Effector memory CD8-positive, alpha-beta T cell (primary cell): ENCODE measurements at regions not wholly inside any gene's neighbourhood (a gene's known extent, or its start where the extent isn't known, plus 50 kb on each side); places are given as distances from the start of the nearest gene placed in this dataset.

Experiments
- ATAC-seq: fragments of 150-1000 bp; cut with Tn5 transposase; replicated peaks from 2 replicates; pipeline ENCODE4 v1.10.0; 2021; ENCODE audit warnings: mild to moderate bottlenecking, moderate library complexity
- DNase-seq, 3 experiments: peaks; one replicate each; pipeline ENCODE4 v3.0.0; 2021
- H3K27ac Mint-ChIP-seq, 2 donors: one replicate each; pipeline ENCODE4 v1.8.0; 2022; ENCODE audit warnings: mild to moderate bottlenecking in 2 of 2, mixed read lengths in 2 of 2, moderate library complexity in 2 of 2
- H3K27me3 Mint-ChIP-seq, 2 donors: one replicate each; pipeline ENCODE4 v1.8.0; 2022; ENCODE audit warnings: mixed read lengths in 2 of 2
- H3K36me3 Mint-ChIP-seq: one replicate; pipeline ENCODE4 v1.8.0; 2022; ENCODE audit warnings: mild to moderate bottlenecking, moderate library complexity, mixed read lengths; ENCODE audit not compliant: insufficient read depth
- H3K4me1 Mint-ChIP-seq, 2 donors: one replicate each; pipeline ENCODE4 v1.8.0; 2022; ENCODE audit warnings: low read depth in 2 of 2, mixed read lengths in 2 of 2
- H3K4me3 Mint-ChIP-seq, 2 donors: one replicate each; pipeline ENCODE4 v1.8.0; 2022; ENCODE audit warnings: mild to moderate bottlenecking in 2 of 2, mixed read lengths in 2 of 2, moderate library complexity in 2 of 2
- H3K9me3 Mint-ChIP-seq, 2 donors: one replicate each; pipeline ENCODE4 v1.8.0; 2022; ENCODE audit warnings: mixed read lengths in 2 of 2

DNA sequence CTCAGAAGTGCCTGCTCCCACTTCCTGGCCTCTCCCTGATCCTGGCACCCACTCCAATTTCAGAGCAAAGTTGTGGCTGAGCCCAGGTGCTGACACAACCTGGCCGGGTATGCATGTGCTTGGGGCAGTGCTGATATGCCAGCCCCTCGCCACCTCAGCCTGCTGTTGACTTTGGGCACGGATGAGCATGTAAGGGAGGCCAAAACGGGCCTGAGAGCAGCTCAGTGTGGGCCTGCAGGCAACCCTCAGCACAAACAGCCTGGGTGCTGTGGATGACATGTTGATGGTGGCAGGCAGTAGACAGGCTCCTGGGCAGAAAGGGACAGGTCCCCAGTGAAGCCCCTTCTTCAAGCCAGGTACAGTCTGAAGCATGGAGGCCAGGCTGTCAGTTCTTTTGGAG, 553.6 kb upstream of the FSIP2 start:
- Mint-ChIP-seq H3K27ac (no peak overlapping the region), H3K9me3 (peaks cover 16 to 20% of the 10 kb centered on the region in 2 donors), H3K36me3 (no peaks in the 10 kb centered on the region), H3K4me1 (no peaks in the 10 kb centered on the region), H3K4me3 (no peak overlapping the region), H3K27me3 (no peaks in the 10 kb centered on the region)
- DNase-seq (no peak), ATAC-seq (no peak)

DNA sequence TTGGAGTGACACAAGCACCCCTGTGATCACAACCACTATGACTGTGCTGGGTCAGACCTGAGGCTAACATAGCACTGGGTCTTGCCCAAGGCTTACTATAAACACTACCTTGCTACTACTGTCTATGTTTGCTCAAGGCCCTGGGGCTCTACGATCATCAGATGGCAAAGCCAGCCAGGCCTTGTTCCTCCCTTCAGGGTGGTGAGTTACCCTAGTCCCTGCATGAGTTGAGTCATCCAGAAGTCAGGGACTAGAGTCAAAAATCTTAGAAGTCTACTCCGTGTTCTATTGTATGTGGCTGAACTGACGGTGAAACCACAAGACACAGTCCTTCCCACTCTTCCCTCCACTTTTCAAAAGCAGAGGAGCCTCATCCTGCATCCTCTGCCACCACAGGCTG, 551.2 kb upstream of the FSIP2 start:
- no peak for DNase-seq
- no peak for ATAC-seq
- H3K4me1 Mint-ChIP-seq, result no peaks in the 10 kb centered on the region
- peaks cover 9 to 19% of the 10 kb centered on the region in 2 donors for H3K9me3 Mint-ChIP-seq
- H3K27me3 Mint-ChIP-seq, result no peaks in the 10 kb centered on the region
- no peak overlapping the region for H3K4me3 Mint-ChIP-seq
- H3K27ac Mint-ChIP-seq, result no peak overlapping the region
- H3K36me3 Mint-ChIP-seq, result no peaks in the 10 kb centered on the region

DNA sequence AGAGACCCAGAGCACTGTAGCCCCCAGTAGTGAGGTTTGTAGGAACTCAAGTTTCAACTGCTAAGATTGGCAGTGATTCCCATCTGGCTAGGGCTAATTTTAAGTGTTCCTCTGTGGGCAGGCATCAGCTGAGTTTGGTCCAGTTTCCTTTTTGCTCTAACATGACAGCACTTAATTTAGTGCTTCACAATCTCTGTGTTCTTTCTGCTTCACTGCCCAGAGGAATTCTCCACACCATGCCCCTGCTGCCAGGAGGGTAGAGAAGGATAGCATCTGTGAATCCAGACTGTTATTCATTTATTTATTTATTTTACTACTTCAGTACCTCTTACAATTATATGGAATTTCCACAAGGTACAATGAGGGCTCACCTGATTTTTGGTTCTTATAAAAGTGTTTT, 549.9 kb upstream of the FSIP2 start:
- H3K27ac Mint-ChIP-seq, result no peak overlapping the region
- H3K9me3 Mint-ChIP-seq, result peaks cover 16 to 21% of the 10 kb centered on the region in 2 donors
- no peaks in the 10 kb centered on the region for H3K27me3 Mint-ChIP-seq
- no peak for DNase-seq
- ATAC-seq, result no peak
- no peaks in the 10 kb centered on the region for H3K4me1 Mint-ChIP-seq
- H3K4me3 Mint-ChIP-seq, result no peak overlapping the region
- no peaks in the 10 kb centered on the region for H3K36me3 Mint-ChIP-seq

DNA sequence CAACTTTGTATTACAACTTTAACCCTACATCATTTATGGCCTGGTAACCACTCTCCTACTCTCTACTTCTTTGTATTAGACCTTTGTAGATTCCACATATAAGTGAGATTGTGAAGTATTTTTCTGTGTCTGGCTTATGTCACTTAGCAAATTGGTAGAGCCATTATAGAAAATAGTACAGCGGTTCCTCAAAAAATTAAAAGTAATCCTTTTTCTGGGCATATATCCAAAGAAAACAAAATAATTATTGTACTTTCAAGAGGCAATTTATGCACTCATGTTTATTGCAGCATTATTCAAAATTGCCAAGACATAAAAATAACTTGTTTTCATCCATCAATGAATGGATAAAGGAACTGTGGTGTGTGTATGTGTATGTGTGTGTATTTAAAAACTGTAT, 537.5 kb upstream of the FSIP2 start:
- no peak for ATAC-seq

DNA sequence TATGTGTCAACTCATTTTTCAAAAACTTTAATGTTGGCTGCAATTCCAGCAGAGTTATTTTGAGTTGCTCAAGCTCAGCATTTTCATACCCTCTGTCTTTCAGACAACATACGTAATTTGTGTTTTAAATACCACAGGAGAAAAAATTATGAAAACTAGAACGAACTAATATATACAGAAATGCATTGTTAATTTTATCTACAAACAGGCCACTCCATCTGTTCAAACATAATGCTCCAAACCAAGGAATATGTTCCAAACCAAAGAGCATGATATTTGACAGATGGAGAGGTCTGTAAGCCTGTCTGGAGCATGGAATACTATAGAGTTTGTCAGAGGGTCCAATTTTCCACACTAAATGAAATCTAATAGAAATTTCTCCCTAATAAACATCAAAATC, 536.2 kb upstream of the FSIP2 start:
- no peak for ATAC-seq
- no peak for DNase-seq
- Mint-ChIP-seq H3K4me3 (no peak overlapping the region), H3K4me1 (no peaks in the 10 kb centered on the region), H3K36me3 (no peaks in the 10 kb centered on the region), H3K9me3 (peaks cover 5 to 15% of the 10 kb centered on the region in 2 donors), H3K27me3 (no peaks in the 10 kb centered on the region), H3K27ac (no peak overlapping the region)

More for the DNA sequence above, 537.5 kb upstream of the FSIP2 start:
- Mint-ChIP-seq H3K4me1 (no peaks in the 10 kb centered on the region), H3K27me3 (no peaks in the 10 kb centered on the region), H3K4me3 (no peak overlapping the region), H3K9me3 (peaks cover 6 to 14% of the 10 kb centered on the region in 2 donors), H3K36me3 (no peaks in the 10 kb centered on the region), H3K27ac (no peak overlapping the region)
- DNase-seq, result no peak

DNA sequence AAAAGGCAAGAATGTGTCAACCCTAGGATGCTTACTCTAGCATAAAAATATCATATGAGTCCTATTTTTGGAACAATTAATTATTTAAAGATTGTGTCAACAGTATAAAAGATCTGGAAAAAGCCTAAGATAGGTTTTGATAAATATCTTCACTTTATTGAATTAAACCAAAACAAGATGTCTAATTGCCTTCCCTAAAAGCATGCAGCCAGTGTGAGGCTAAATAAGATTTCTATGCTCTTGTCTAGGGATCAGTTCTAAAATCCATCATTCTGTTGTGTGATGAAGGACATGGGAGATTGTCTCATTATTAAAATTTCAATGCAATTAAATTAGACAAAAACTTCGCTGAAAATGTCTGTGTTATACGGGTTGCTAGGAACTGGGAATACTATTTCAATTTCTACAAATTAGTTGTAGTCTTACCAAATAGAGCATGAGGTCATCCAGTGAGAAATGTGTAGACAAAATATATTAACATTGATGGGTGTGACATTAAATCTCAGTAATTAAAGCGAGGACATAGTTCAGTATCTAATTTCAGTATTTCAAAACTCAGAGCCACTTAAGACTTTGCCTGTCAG, 535.6 kb upstream of the FSIP2 start:
- H3K4me1 Mint-ChIP-seq, result no peaks in the 10 kb centered on the region
- H3K36me3 Mint-ChIP-seq, result no peaks in the 10 kb centered on the region
- DNase-seq (no peak), ATAC-seq (no peak)
- H3K9me3 Mint-ChIP-seq, result peaks cover 5 to 15% of the 10 kb centered on the region in 2 donors
- H3K27me3 Mint-ChIP-seq, result no peaks in the 10 kb centered on the region
- H3K4me3 Mint-ChIP-seq, result no peak overlapping the region
- no peak overlapping the region for H3K27ac Mint-ChIP-seq

DNA sequence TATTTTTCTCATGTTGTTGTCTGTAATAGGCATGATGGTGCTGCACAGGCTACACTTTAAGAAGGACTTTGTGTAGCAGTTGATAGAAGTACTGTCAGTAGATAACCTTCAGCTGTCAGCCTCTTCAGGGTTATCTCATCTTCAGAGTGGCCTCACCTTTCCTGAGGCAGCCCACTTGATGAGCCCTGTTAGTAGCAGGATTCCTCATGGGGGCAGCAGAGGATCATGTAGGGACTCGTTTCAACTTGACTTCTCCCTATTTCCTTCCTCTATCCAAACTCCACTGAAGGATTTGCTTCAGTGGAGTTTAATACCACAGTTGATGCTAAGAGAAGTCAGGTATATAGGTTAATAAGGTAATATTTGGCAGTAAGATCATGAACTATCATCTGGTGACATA, 530.3 kb upstream of the FSIP2 start:
- H3K36me3 Mint-ChIP-seq, result no peaks in the 10 kb centered on the region
- ATAC-seq, result no peak
- no peaks in the 10 kb centered on the region for H3K4me1 Mint-ChIP-seq
- no peak overlapping the region for H3K27ac Mint-ChIP-seq
- peaks cover 15 to 35% of the 10 kb centered on the region in 2 donors for H3K9me3 Mint-ChIP-seq
- no peak overlapping the region for H3K4me3 Mint-ChIP-seq
- DNase-seq, result no peak
- no peaks in the 10 kb centered on the region for H3K27me3 Mint-ChIP-seq

DNA sequence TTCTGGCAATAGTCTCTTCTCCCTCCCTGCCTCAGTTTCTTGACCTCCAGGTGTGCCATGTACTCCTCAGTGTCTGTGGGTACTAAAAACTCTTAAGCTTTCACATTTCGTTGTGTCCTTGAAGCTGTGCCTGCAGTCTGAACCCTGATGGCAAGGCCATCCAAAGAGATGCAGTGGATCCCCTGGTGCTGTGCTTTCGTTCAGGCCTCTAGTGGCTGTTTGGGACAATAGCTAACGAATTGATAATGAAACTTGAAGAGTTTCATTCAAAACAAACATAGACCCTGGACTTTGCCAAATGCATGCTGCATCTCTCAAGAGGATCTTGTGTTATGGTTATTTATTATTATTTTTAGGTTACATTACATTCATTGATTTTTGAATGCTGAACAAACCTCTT, 523.1 kb upstream of the FSIP2 start:
- Mint-ChIP-seq H3K9me3 (peaks cover 3 to 6% of the 10 kb centered on the region in 2 donors), H3K27ac (no peak overlapping the region), H3K36me3 (peaks cover 3% of the 10 kb centered on the region), H3K4me3 (no peak overlapping the region), H3K27me3 (no peaks in the 10 kb centered on the region), H3K4me1 (no peaks in the 10 kb centered on the region)
- ATAC-seq, result no peak
- no peak for DNase-seq

DNA sequence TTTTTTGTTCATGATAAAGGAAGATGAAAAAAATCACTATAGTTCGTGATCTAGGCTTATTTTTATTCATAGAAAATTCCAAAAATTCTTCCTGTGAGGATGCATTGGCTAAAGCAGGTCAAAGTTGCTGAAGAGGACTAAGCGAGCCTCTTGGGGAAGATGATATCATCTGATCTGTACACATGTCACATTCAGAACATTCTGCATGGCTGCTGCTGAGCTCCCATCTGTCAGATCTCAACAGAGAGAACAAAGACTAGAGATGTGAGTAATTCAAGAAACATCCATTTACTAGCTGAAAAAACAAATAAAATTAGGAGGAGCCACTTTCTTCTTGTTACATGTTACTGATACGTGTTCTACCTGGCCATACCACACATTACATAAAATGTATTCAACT, 518.6 kb upstream of the FSIP2 start:
- Mint-ChIP-seq H3K4me3 (no peak overlapping the region), H3K36me3 (peaks cover 3% of the 10 kb centered on the region), H3K27me3 (no peaks in the 10 kb centered on the region), H3K9me3 (no peaks in the 10 kb centered on the region), H3K27ac (no peak overlapping the region), H3K4me1 (no peaks in the 10 kb centered on the region)
- ATAC-seq (no peak), DNase-seq (no peak)

DNA sequence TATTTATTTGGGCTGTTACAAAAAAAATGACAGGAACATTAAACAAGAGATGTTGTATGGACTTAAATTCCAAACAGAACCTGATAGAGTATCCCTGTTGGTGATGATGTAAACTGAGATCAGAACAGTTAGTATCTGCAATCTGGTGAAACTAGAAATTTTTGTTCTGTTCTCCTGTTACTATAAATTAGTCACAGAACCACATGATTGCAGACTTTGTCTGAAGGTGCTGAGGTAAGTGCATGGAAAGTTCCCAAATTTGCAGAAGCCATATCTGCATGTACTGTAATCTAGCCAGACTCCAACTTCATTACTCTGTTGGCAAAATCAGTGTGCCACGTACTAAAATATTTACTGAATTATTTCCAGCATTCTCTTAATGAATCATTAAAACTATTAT, 516.3 kb upstream of the FSIP2 start:
- Mint-ChIP-seq H3K4me3 (no peak overlapping the region), H3K27me3 (no peaks in the 10 kb centered on the region), H3K9me3 (peaks cover 0 to 4% of the 10 kb centered on the region in 2 donors), H3K27ac (no peak overlapping the region), H3K4me1 (no peaks in the 10 kb centered on the region), H3K36me3 (no peaks in the 10 kb centered on the region)
- no peak for DNase-seq
- ATAC-seq, result no peak

DNA sequence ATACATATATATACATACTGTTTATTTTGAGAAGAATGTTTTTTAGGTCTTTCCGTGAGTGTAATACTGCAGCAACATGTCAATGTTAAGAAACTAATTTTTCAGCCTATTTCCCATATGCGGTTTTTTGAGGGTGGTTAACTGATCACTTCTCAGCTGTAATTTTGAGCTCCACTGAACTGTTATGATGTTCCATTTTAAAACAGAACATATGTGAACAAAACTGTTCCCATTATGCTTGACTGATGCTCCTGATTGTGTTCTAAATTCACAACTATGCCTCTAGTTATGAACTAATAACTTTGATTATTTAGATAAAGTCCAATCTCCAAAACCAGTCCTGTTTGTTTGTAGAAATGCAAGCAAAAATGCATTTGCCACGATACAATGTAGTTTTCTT, 511.2 kb upstream of the FSIP2 start:
- DNase-seq, result no peak
- peaks cover 0 to 5% of the 10 kb centered on the region in 2 donors for H3K9me3 Mint-ChIP-seq
- no peaks in the 10 kb centered on the region for H3K27me3 Mint-ChIP-seq
- H3K4me3 Mint-ChIP-seq, result no peak overlapping the region
- no peak overlapping the region for H3K27ac Mint-ChIP-seq
- no peaks in the 10 kb centered on the region for H3K36me3 Mint-ChIP-seq
- H3K4me1 Mint-ChIP-seq, result no peaks in the 10 kb centered on the region
- ATAC-seq, result no peak

DNA sequence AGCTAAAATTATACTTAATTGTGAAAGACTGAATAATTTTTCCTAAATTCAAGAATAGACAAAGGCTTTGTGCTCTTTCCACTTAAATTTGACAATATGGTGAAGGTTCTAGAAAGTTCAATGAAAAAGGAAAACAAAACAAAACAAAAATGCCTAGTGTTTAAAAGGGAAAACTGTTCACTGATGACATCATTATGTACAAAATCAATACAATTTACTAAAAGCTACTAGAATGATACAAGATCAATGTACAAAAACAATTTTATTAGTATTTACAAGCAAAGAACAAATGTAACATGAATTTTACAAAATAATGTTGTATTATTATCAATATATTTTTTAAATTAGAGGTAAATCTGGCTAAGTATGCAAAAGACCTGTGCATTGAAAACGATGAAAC, 499.1 kb upstream of the FSIP2 start:
- Mint-ChIP-seq H3K27me3 (no peaks in the 10 kb centered on the region), H3K4me1 (no peaks in the 10 kb centered on the region), H3K9me3 (peaks cover 10 to 25% of the 10 kb centered on the region in 2 donors), H3K36me3 (no peaks in the 10 kb centered on the region), H3K4me3 (no peak overlapping the region), H3K27ac (no peak overlapping the region)
- DNase-seq (no peak), ATAC-seq (no peak)

DNA sequence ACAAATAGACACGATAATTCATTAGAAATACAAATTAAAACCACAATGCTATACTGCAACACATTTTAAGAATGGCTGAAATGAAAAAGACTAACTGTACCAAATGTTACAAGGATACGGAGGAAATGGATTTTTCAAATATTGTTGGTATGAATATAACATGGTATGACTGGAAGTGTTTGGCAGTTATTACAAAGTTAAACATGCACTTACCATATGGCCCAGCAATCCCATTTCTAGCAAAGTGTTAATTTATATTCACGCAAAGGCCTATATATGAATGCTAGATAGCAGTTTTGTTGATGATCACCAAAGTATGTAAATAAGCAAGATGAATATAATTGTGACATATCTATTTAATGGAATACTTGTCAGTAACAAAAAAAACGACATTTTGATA, 497.8 kb upstream of the FSIP2 start:
- no peak overlapping the region for H3K4me3 Mint-ChIP-seq
- no peaks in the 10 kb centered on the region for H3K36me3 Mint-ChIP-seq
- peaks cover 13 to 31% of the 10 kb centered on the region in 2 donors for H3K9me3 Mint-ChIP-seq
- ATAC-seq (no peak), DNase-seq (no peak)
- H3K27ac Mint-ChIP-seq, result no peak overlapping the region
- no peaks in the 10 kb centered on the region for H3K4me1 Mint-ChIP-seq
- H3K27me3 Mint-ChIP-seq, result no peaks in the 10 kb centered on the region

DNA sequence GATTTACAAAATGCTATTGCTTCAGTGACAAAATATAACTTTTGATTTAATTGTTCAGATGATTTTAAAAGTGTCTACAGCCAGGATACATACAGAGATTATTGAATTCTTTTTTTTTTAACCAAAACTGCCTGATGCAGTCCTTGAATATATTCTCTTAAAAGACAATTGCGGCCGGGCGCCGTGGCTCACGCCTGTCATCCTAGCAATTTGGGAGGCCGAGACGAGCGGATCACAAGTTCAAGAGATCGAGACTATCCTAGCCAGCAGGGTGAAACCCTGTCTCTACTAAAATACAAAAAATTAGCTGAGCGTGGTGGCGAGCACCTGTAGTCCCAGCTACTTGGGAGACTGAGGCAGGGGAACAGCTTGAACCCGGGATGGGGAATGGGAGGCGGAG, 497.0 kb upstream of the FSIP2 start:
- H3K9me3 Mint-ChIP-seq, result peaks cover 13 to 31% of the 10 kb centered on the region in 2 donors
- ATAC-seq, result no peak
- H3K4me3 Mint-ChIP-seq, result no peak overlapping the region
- DNase-seq, result no peak
- H3K36me3 Mint-ChIP-seq, result no peaks in the 10 kb centered on the region
- H3K27ac Mint-ChIP-seq, result no peak overlapping the region
- H3K4me1 Mint-ChIP-seq, result no peaks in the 10 kb centered on the region
- no peaks in the 10 kb centered on the region for H3K27me3 Mint-ChIP-seq

DNA sequence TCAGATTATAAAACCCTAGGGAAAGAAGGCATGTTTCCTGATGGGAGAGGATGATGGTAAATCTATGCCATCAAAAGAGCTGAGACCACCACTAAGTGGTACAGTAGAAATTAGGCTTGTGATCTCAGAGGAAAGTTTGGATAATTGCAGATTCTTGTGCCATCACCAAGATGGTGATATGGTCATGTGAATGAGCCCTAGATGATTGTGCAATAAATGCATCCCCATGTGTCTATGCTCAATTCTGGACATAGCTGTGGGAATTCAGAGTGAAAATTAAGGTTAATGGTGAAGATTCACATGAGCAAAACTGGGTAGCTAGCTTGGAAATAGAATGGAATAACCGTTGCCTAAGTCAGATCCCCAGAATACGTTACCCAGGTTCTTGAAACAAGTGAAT, 496.1 kb upstream of the FSIP2 start:
- DNase-seq, result no peak
- no peaks in the 10 kb centered on the region for H3K36me3 Mint-ChIP-seq
- no peaks in the 10 kb centered on the region for H3K27me3 Mint-ChIP-seq
- peaks cover 12 to 31% of the 10 kb centered on the region in 2 donors for H3K9me3 Mint-ChIP-seq
- no peak overlapping the region for H3K27ac Mint-ChIP-seq
- no peak overlapping the region for H3K4me3 Mint-ChIP-seq
- H3K4me1 Mint-ChIP-seq, result no peaks in the 10 kb centered on the region
- ATAC-seq, result no peak
